K562 (cell line): ENCODE measurements at regions not wholly inside any gene's neighbourhood (a gene's known extent, or its start where the extent isn't known, plus 50 kb on each side); places are given as distances from the start of the nearest gene placed in this dataset.

Source experiments
- ATAC-seq: fragments of 200-7000 bp; cut with Tn5 transposase; 3 replicates; pipeline ENCODE4 v1.9.1; 2020; ENCODE audit warnings: moderate library complexity
- BruUV-seq: library from RNA; stranded (reverse); fragments of 400-500 nt; replicated peaks from 2 replicates; lab custom pipeline; 2021; lab: Mats Ljungman, UMichigan
- CTCF ChIA-PET: fragments of 300-600 bp; formaldehyde crosslinking; extraction: SDS; loops from one replicate; lab custom pipeline; 2021; ENCODE audit warnings: low intra/inter-chr PET ratio; lab: Yijun Ruan, JAX
- POLR2A ChIA-PET: fragments of 300-600, 350-650 bp; sonication (Branson Sonifier 250); formaldehyde crosslinking; extraction: SDS; loops from one replicate; lab custom pipeline; 2021; ENCODE audit warnings: antibody characterized with exemption, inconsistent platforms; lab: Yijun Ruan, JAX
- DNase-seq, 4 experiments: peaks; one replicate each; pipeline versions ENCODE4 v3.0.0 to v3.0.0-alpha.2; 2011 to 2018; ENCODE audit warnings: low spot score in 3 of 4, mixed read lengths in 3 of 4; ENCODE audit errors: extremely low read depth in 1 of 4
- FAIRE-seq: peaks from 2 replicates; lab custom pipeline; 2011; peaks lifted over from hg19 to GRCh38; lab: Jason Lieb, UNC
- H2AFZ ChIP-seq: 2 replicates; pipeline ENCODE4 v1.6.0; 2011; ENCODE audit warnings: low read depth, low read length, control low read depth, inconsistent platforms
- H3K27ac ChIP-seq: fragments of 200-600 bp; 3 replicates; pipeline ENCODE4 v1.8.0; 2011; ENCODE audit warnings: low read depth, mild to moderate bottlenecking, control low read depth, inconsistent platforms, low read length, moderate library complexity, mixed read lengths; ENCODE audit errors: extremely low read depth
- H3K27me3 ChIP-seq, 2 experiments: fragments of 300-600 bp in 1 of 2; 2 replicates in 1 of 2; 3 replicates in 1 of 2; pipeline versions ENCODE4 v1.6.0 to v1.8.0; 2011; ENCODE audit warnings: inconsistent platforms in 2 of 2, low read length in 2 of 2, mild to moderate bottlenecking in 1 of 2, mixed read lengths in 1 of 2, moderate library complexity in 1 of 2; ENCODE audit not compliant: control insufficient read depth in 2 of 2, insufficient read depth in 2 of 2
- H3K36me3 ChIP-seq: fragments of 300-600 bp; 3 replicates; pipeline ENCODE4 v1.8.0; 2011; ENCODE audit warnings: mild to moderate bottlenecking, low read length, inconsistent platforms; ENCODE audit not compliant: control insufficient read depth, insufficient read depth
- H3K4me1 ChIP-seq, 2 experiments: fragments of 200-600 bp in 1 of 2; replicated peaks in 1 of 2; 2 replicates in 1 of 2; 3 replicates in 1 of 2; pipeline versions ENCODE4 v1.5.1 to v1.8.0; 2011; ENCODE audit warnings: inconsistent platforms in 2 of 2, low read length in 2 of 2, mild to moderate bottlenecking in 1 of 2, mixed read lengths in 1 of 2, moderate library complexity in 1 of 2; ENCODE audit not compliant: control insufficient read depth in 2 of 2, insufficient read depth in 2 of 2
- H3K4me2 ChIP-seq: 2 replicates; pipeline ENCODE4 v1.6.1; 2011; ENCODE audit warnings: low read length, control low read depth, inconsistent platforms, mixed read lengths; ENCODE audit not compliant: insufficient read depth
- H3K4me3 ChIP-seq: fragments of 200-600 bp; sonication (generic), shearing (Covaris generic); 2 replicates; pipeline ENCODE4 v1.5.1; 2016; ENCODE audit warnings: control low read depth, inconsistent platforms
- H3K79me2 ChIP-seq: fragments of 200-600 bp; 3 replicates; pipeline ENCODE4 v1.8.0; 2011; ENCODE audit warnings: low read length, inconsistent platforms; ENCODE audit not compliant: control insufficient read depth, insufficient read depth
- H3K9ac ChIP-seq, 2 experiments: 2 replicates each; pipeline versions ENCODE4 v1.6.0 to v1.6.1; 2011; ENCODE audit warnings: low read depth in 2 of 2, low read length in 2 of 2, control low read depth in 1 of 2, inconsistent platforms in 1 of 2, mild to moderate bottlenecking in 1 of 2, mixed read lengths in 1 of 2; ENCODE audit not compliant: insufficient read depth in 1 of 2
- H3K9me1 ChIP-seq: one replicate; pipeline ENCODE4 v1.6.0; 2011; ENCODE audit warnings: inconsistent platforms, mild to moderate bottlenecking, low read length, moderate library complexity; ENCODE audit not compliant: control insufficient read depth, insufficient read depth
- H3K9me3 ChIP-seq: replicated peaks from 2 replicates; pipeline ENCODE4 v1.5.1; 2011; ENCODE audit warnings: low read depth, low read length, inconsistent platforms; ENCODE audit not compliant: control insufficient read depth, insufficient read depth
- H4K20me1 ChIP-seq: replicated peaks from 2 replicates; pipeline ENCODE4 v1.6.1; 2011; ENCODE audit warnings: low read length, inconsistent platforms, mixed read lengths; ENCODE audit not compliant: control insufficient read depth, insufficient read depth
- EZH2 ChIP-seq: IDR thresholded peaks from 2 replicates; pipeline ENCODE4 v1.6.1; 2012; ENCODE audit warnings: low read depth, mild to moderate bottlenecking, inconsistent platforms, low read length, borderline replicate concordance
- MEIS2 ChIP-seq: fragments of 450-650 bp; IDR thresholded peaks from 2 replicates; pipeline ENCODE4 v1.6.1; 2014; ENCODE audit warnings: mild to moderate bottlenecking; ENCODE audit not compliant: partially characterized antibody
- SRSF1 ChIP-seq: fragments of 200-400 bp; formaldehyde crosslinking; IDR thresholded peaks from 2 replicates; pipeline ENCODE4 v1.6.1; 2017; ENCODE audit warnings: mild to moderate bottlenecking, low read depth, low read length, moderate library complexity
- WGBS: fragments of 100-300 bp; shearing (Covaris generic); methylation state at CpG from one replicate; pipeline ENCODE4 v1.1.6; 2016; ENCODE audit warnings: low coverage, mixed read lengths; ENCODE audit not compliant: insufficient coverage; ENCODE audit errors: missing lambda C conversion rate; 5-methylcytosine and 5-hydroxymethylcytosine counted together
- in situ Hi-C: fragments of 300-500 bp; cut with MboI; formaldehyde crosslinking; loops from 4 replicates; pipeline ENCODE4 v1.15.0; 2018; ENCODE audit warnings: inconsistent platforms, mixed read lengths
- intact Hi-C: fragments of 100-400 bp; cut with micrococcal nuclease; formaldehyde crosslinking; loops from 2 replicates; pipeline ENCODE4 v1.14.2; 2022
- TF ChIP-seq, protein P1 (sequence below), 2 experiments: IDR thresholded peaks in 1 of 2; conservative IDR thresholded peaks in 1 of 2; 2 replicates each; pipeline ENCODE4 v1.6.1; 2016; ENCODE audit warnings: low read depth in 2 of 2, mild to moderate bottlenecking in 1 of 2, missing compliant biosample characterization in 1 of 2, missing genetic modification characterization in 1 of 2, moderate library complexity in 1 of 2

DNA sequence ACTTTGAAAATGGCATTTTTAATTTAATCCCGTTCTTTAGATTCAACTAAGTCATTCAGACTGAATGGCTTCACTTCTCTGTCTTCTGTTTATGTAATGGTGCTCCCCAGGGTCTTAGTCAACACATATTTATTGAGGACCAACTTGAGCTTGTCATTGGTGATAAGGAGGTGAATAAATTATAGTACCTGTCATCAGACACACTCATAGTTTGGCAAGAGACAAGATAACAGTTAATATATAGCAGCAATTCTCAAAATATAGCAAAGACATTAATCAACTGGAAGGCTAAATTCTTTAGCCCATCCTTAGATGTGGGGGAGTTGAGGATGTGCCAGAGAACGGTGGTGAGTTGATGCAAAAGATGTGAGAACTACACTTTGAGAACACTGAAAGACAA, 78.4 kb downstream of the MACIR start:
- BruUV-seq: no TSS peak

More for the DNA sequence above, 78.4 kb downstream of the MACIR start:
- intact Hi-C loops: loop anchor here (10.0 kb wide), 1 partner anchor 102 kb away; no protein-coding TSS in a partner anchor
- Histone ChIP-seq H3K9me1 (no peaks in the 10 kb centered on the region), H3K9me3 (no peaks in the 10 kb centered on the region), H3K36me3 (no peaks in the 10 kb centered on the region), H3K27ac (no peak overlapping the region), H4K20me1 (no peaks in the 10 kb centered on the region), H3K79me2 (no peaks in the 10 kb centered on the region), H3K4me3 (no peak overlapping the region), H3K9ac (no peak overlapping the region), H3K27me3 (no peaks in the 10 kb centered on the region), H2AFZ (no peak overlapping the region), H3K4me2 (no peak overlapping the region), H3K4me1 (no peaks in the 10 kb centered on the region)
- ATAC-seq (no peak), FAIRE-seq (no peak), DNase-seq (no peak)
- POLR2A ChIA-PET: no interaction called here
- TF ChIP-seq SRSF1: no peak
- TF ChIP-seq EZH2: no peak
- peak; percentile 15 for TF ChIP-seq MEIS2
- TF ChIP-seq, protein P1, sequence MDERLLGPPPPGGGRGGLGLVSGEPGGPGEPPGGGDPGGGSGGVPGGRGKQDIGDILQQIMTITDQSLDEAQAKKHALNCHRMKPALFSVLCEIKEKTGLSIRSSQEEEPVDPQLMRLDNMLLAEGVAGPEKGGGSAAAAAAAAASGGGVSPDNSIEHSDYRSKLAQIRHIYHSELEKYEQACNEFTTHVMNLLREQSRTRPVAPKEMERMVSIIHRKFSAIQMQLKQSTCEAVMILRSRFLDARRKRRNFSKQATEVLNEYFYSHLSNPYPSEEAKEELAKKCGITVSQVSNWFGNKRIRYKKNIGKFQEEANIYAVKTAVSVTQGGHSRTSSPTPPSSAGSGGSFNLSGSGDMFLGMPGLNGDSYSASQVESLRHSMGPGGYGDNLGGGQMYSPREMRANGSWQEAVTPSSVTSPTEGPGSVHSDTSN (CRISPR knock-in tag; IDR thresholded peaks at IDR 0.05; ENCODE audit: low read depth): no peak
- TF ChIP-seq, protein P1 (tag; conservative IDR thresholded peaks at IDR 0.05; ENCODE audit: low read depth): peak; percentile 75
- WGBS: 0% methylated on average over 2 of the region's 2 CpGs
- in situ Hi-C loops: no loop called here
- CTCF ChIA-PET: interaction anchor here (0.6 kb wide), 1 partner anchor 25 kb away, joined by 3 read pairs; no protein-coding TSS in a partner anchor
